GM13977 (cell line): ENCODE measurements at regions not wholly inside any gene's neighbourhood (a gene's known extent, or its start where the extent isn't known, plus 50 kb on each side); places are given as distances from the start of the nearest gene placed in this dataset.

ENCODE experiments used
- DNase-seq: peaks from one replicate; pipeline ENCODE4 v3.0.0; 2012; ENCODE audit warnings: low spot score
- CTCF ChIP-seq: IDR thresholded peaks from 2 replicates; pipeline ENCODE4 v1.5.1; 2012; ENCODE audit warnings: mild to moderate bottlenecking, control low read depth; ENCODE audit not compliant: insufficient read depth; ENCODE audit errors: extremely low read depth, missing control alignments
- in situ Hi-C: fragments of 300-500 bp; cut with MboI; formaldehyde crosslinking; loops from one replicate; pipeline ENCODE4 v1.12.0; 2022; ENCODE audit warnings: low sequenced_read_pairs, low pct_unique_long_range_greater_than_20kb, mixed read lengths, inconsistent platforms; ENCODE audit not compliant: unreplicated experiment

GRCh38 chr20:60463798-60464197 lies 505.6 kb downstream of the CDH26 start:
- DNase-seq: no peak
- in situ Hi-C loops: no loop called here
- no peak for TF ChIP-seq CTCF

DNA sequence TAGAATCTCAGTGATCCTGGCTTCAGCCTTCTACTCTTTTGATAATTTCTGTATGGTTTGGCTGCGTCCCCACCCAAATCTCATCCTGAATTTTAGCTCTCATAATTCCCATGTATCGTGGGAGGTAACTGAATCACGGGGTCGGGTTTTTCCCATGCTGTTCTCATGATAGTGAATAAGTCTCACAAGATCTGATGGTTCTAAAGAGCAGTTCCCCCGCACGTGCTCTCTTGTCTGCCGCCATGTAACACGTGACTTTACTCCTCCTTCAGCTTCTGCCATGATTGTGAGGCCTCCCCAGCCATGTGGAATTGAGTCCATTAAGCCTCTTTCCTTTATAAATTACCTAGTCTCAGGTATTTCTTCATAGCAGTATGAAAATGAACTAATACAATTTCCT lies 507.2 kb downstream of the CDH26 start:
- no peak for TF ChIP-seq CTCF
- DNase-seq: no peak
- in situ Hi-C loops: no loop called here

DNA sequence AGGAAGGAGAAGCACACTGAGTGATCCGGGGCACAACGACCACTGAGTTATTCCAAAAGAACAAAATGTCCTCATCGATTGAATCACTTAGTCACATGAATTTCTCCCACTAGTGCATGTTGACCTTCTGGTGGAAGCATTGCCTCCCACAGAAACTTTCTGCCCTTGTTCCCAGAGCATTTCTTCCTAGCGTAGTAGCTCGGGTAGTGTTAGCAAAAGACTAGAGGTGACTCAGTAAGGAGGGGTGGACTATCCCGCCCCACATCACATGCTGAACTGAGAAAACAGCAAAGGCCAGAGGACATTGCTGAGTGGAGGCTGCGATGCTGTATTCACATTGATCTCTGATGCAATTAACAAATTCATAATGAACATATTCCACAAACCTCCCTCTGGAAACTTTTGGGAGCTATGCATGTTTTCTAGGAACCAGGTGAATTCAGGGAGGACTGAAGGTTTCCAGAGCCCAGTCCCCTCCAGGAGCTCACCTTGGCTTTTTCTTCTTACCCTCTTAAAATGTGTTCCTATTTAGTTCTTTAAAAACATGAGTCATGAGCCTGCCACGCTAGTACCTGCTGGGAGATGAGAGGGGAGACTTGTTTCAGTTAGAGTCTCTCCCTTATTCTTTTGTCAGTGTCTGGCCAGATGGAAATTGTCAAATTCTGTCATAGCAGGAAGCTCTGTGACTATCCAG lies 507.9 kb downstream of the CDH26 start:
- DNase-seq: no peak
- in situ Hi-C loops: no loop called here
- no peak for TF ChIP-seq CTCF

- DNase-seq: no peak
- TF ChIP-seq CTCF: no peak
- in situ Hi-C loops: no loop called here
Measured at GRCh38 chr20:60466687-60467022, 508.4 kb downstream of the CDH26 start.

DNA sequence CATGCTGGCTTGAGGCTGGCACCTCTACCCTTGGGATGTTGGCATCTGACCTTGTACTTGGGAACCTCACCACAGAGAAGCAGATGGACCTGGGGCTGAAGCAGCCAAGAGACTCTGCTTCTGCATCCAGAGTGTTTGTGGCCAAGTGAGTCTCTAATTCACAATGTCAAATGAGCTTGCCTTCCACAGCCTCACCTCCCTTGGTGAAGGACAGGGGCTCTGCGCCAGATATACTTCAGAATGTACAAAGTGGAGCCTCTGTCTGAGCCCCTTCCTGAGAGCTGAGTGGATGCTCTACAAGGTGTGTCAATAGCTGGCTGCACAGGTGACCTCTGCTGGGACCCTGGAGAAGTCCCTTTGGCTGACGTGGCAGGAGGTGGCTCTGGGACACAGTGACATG lies 508.9 kb downstream of the CDH26 start:
- no peak for DNase-seq
- in situ Hi-C loops: no loop called here
- TF ChIP-seq CTCF: no peak

DNA sequence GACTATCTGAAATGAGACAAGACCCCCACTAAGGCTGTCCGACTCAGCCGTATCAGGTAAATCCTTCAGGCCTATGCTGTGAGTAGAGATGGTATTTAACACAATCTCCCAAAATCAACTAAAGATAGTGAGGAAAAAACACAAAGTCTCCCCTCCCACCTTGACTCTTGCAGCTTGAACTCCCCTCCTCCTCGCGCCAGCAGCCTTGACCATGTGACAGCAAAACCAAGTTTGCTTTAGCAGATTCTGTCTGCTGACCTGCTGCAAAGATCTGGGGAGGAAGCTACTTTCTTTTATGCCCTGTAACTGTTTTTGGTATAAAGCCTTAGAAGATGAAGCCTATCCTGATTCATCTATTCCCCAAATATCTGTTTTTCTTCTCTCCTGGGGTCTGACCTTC lies 509.5 kb downstream of the CDH26 start:
- no peak for DNase-seq
- in situ Hi-C loops: no loop called here

More for the DNA sequence above, 509.5 kb downstream of the CDH26 start:
- TF ChIP-seq CTCF: no peak
